ENCODE measurements at regions not wholly inside any gene's neighbourhood (a gene's known extent, or its start where the extent isn't known, plus 50 kb on each side); places are given as distances from the start of the nearest gene placed in this dataset.

GRCh38 chr18:73669297-73669696 lies 478.3 kb downstream of the FBXO15 start:
- H3K27ac ChIP-seq (ENCODE audit: low read depth in 2 of 2, low read length in 1 of 2) = no peak overlapping the region

GRCh38 chr18:73668051-73668450 lies 479.6 kb downstream of the FBXO15 start:
- H3K4me1 ChIP-seq (ENCODE audit: control insufficient read depth in 2 of 2, insufficient read depth in 2 of 2, low read length in 1 of 2) = no peaks in the 10 kb centered on the region
- no peaks in the 10 kb centered on the region for H3K9me3 ChIP-seq (ENCODE audit: control insufficient read depth in 2 of 2, insufficient read depth in 1 of 2, low read depth in 1 of 2, low read length in 1 of 2)
- no peak overlapping the region for H3K4me3 ChIP-seq (ENCODE audit: low read depth in 1 of 2, low read length in 2 of 2)
- H3K27ac ChIP-seq (ENCODE audit: low read depth in 2 of 2, low read length in 1 of 2) = no peak overlapping the region
- H3K36me3 ChIP-seq (ENCODE audit: control insufficient read depth in 2 of 2, insufficient read depth in 2 of 2, low read length in 1 of 2) = no peaks in the 10 kb centered on the region
- 45 to 62% methylated on average over 1 of the region's 1 CpG for WGBS, 2 donors
- no peaks in the 10 kb centered on the region for H3K27me3 ChIP-seq (ENCODE audit: control insufficient read depth in 1 of 2, insufficient read depth in 2 of 2, low read length in 2 of 2)

More at GRCh38 chr18:73669297-73669696, 478.3 kb downstream of the FBXO15 start:
- 39 to 42% methylated on average over 6 of the region's 6 CpGs for WGBS, 2 donors
- H3K4me1 ChIP-seq (ENCODE audit: control insufficient read depth in 2 of 2, insufficient read depth in 2 of 2, low read length in 1 of 2) = no peaks in the 10 kb centered on the region
- no peaks in the 10 kb centered on the region for H3K27me3 ChIP-seq (ENCODE audit: control insufficient read depth in 1 of 2, insufficient read depth in 2 of 2, low read length in 2 of 2)
- H3K9me3 ChIP-seq (ENCODE audit: control insufficient read depth in 2 of 2, insufficient read depth in 1 of 2, low read depth in 1 of 2, low read length in 1 of 2) = no peaks in the 10 kb centered on the region
- H3K4me3 ChIP-seq (ENCODE audit: low read depth in 1 of 2, low read length in 2 of 2) = no peak overlapping the region
- no peaks in the 10 kb centered on the region for H3K36me3 ChIP-seq (ENCODE audit: control insufficient read depth in 2 of 2, insufficient read depth in 2 of 2, low read length in 1 of 2)

- no peaks in the 10 kb centered on the region for H3K36me3 ChIP-seq (ENCODE audit: control insufficient read depth in 2 of 2, insufficient read depth in 2 of 2, low read length in 1 of 2)
- H3K9me3 ChIP-seq (ENCODE audit: control insufficient read depth in 2 of 2, insufficient read depth in 1 of 2, low read depth in 1 of 2, low read length in 1 of 2) = no peaks in the 10 kb centered on the region
- H3K27ac ChIP-seq (ENCODE audit: low read depth in 2 of 2, low read length in 1 of 2) = no peak overlapping the region
- H3K27me3 ChIP-seq (ENCODE audit: control insufficient read depth in 1 of 2, insufficient read depth in 2 of 2, low read length in 2 of 2) = no peaks in the 10 kb centered on the region
- no peaks in the 10 kb centered on the region for H3K4me1 ChIP-seq (ENCODE audit: control insufficient read depth in 2 of 2, insufficient read depth in 2 of 2, low read length in 1 of 2)
- H3K4me3 ChIP-seq (ENCODE audit: low read depth in 1 of 2, low read length in 2 of 2) = no peak overlapping the region
- WGBS, 2 donors = 81 to 87% methylated on average over 1 of the region's 1 CpG
Measured at GRCh38 chr18:73666772-73667171, 480.9 kb downstream of the FBXO15 start.

- no peak overlapping the region for H3K4me3 ChIP-seq (ENCODE audit: low read depth in 1 of 2, low read length in 2 of 2)
- H3K36me3 ChIP-seq (ENCODE audit: control insufficient read depth in 2 of 2, insufficient read depth in 2 of 2, low read length in 1 of 2) = no peaks in the 10 kb centered on the region
- H3K4me1 ChIP-seq (ENCODE audit: control insufficient read depth in 2 of 2, insufficient read depth in 2 of 2, low read length in 1 of 2) = no peaks in the 10 kb centered on the region
- H3K9me3 ChIP-seq (ENCODE audit: control insufficient read depth in 2 of 2, insufficient read depth in 1 of 2, low read depth in 1 of 2, low read length in 1 of 2) = no peaks in the 10 kb centered on the region
- WGBS, 2 donors = 93 to 95% methylated on average over 2 of the region's 2 CpGs
- no peaks in the 10 kb centered on the region for H3K27me3 ChIP-seq (ENCODE audit: control insufficient read depth in 1 of 2, insufficient read depth in 2 of 2, low read length in 2 of 2)
- no peak overlapping the region for H3K27ac ChIP-seq (ENCODE audit: low read depth in 2 of 2, low read length in 1 of 2)
Measured at GRCh38 chr18:73664896-73665295, 482.7 kb downstream of the FBXO15 start.

- Histone ChIP-seq H3K27me3 (ENCODE audit: control insufficient read depth in 1 of 2, insufficient read depth in 2 of 2, low read length in 2 of 2) (no peaks in the 10 kb centered on the region), H3K4me1 (ENCODE audit: control insufficient read depth in 2 of 2, insufficient read depth in 2 of 2, low read length in 1 of 2) (no peaks in the 10 kb centered on the region), H3K4me3 (ENCODE audit: low read depth in 1 of 2, low read length in 2 of 2) (no peak overlapping the region), H3K27ac (ENCODE audit: low read depth in 2 of 2, low read length in 1 of 2) (no peak overlapping the region), H3K36me3 (ENCODE audit: control insufficient read depth in 2 of 2, insufficient read depth in 2 of 2, low read length in 1 of 2) (no peaks in the 10 kb centered on the region), H3K9me3 (ENCODE audit: control insufficient read depth in 2 of 2, insufficient read depth in 1 of 2, low read depth in 1 of 2, low read length in 1 of 2) (no peaks in the 10 kb centered on the region)
- WGBS, 2 donors = 69 to 73% methylated on average over 2 of the region's 2 CpGs
Measured at GRCh38 chr18:73663581-73663980, 484.1 kb downstream of the FBXO15 start.

- Histone ChIP-seq H3K27me3 (ENCODE audit: control insufficient read depth in 1 of 2, insufficient read depth in 2 of 2, low read length in 2 of 2) (no peaks in the 10 kb centered on the region), H3K4me3 (ENCODE audit: low read depth in 1 of 2, low read length in 2 of 2) (no peak overlapping the region), H3K36me3 (ENCODE audit: control insufficient read depth in 2 of 2, insufficient read depth in 2 of 2, low read length in 1 of 2) (no peaks in the 10 kb centered on the region), H3K27ac (ENCODE audit: low read depth in 2 of 2, low read length in 1 of 2) (no peak overlapping the region), H3K9me3 (ENCODE audit: control insufficient read depth in 2 of 2, insufficient read depth in 1 of 2, low read depth in 1 of 2, low read length in 1 of 2) (no peaks in the 10 kb centered on the region), H3K4me1 (ENCODE audit: control insufficient read depth in 2 of 2, insufficient read depth in 2 of 2, low read length in 1 of 2) (no peaks in the 10 kb centered on the region)
- WGBS, 2 donors = 71% methylated on average over 4 of the region's 4 CpGs
Measured at GRCh38 chr18:73662421-73662820, 485.2 kb downstream of the FBXO15 start.

- no peak overlapping the region for H3K4me3 ChIP-seq (ENCODE audit: low read depth in 1 of 2, low read length in 2 of 2)
- 53 to 54% methylated on average over 5 of the region's 5 CpGs for WGBS, 2 donors
Measured at GRCh38 chr18:73660931-73661856, 486.4 kb downstream of the FBXO15 start.

GRCh38 chr18:73656691-73657090 lies 490.9 kb downstream of the FBXO15 start:
- no peaks in the 10 kb centered on the region for H3K36me3 ChIP-seq (ENCODE audit: control insufficient read depth in 2 of 2, insufficient read depth in 2 of 2, low read length in 1 of 2)
- no peak overlapping the region for H3K4me3 ChIP-seq (ENCODE audit: low read depth in 1 of 2, low read length in 2 of 2)
- H3K27me3 ChIP-seq (ENCODE audit: control insufficient read depth in 1 of 2, insufficient read depth in 2 of 2, low read length in 2 of 2) = no peaks in the 10 kb centered on the region
- H3K9me3 ChIP-seq (ENCODE audit: control insufficient read depth in 2 of 2, insufficient read depth in 1 of 2, low read depth in 1 of 2, low read length in 1 of 2) = no peaks in the 10 kb centered on the region
- H3K27ac ChIP-seq (ENCODE audit: low read depth in 2 of 2, low read length in 1 of 2) = no peak overlapping the region
- no peaks in the 10 kb centered on the region for H3K4me1 ChIP-seq (ENCODE audit: control insufficient read depth in 2 of 2, insufficient read depth in 2 of 2, low read length in 1 of 2)

More at GRCh38 chr18:73660931-73661856, 486.4 kb downstream of the FBXO15 start:
- no peaks in the 10 kb centered on the region for H3K9me3 ChIP-seq (ENCODE audit: control insufficient read depth in 2 of 2, insufficient read depth in 1 of 2, low read depth in 1 of 2, low read length in 1 of 2)
- H3K4me1 ChIP-seq (ENCODE audit: control insufficient read depth in 2 of 2, insufficient read depth in 2 of 2, low read length in 1 of 2) = no peaks in the 10 kb centered on the region
- no peaks in the 10 kb centered on the region for H3K27me3 ChIP-seq (ENCODE audit: control insufficient read depth in 1 of 2, insufficient read depth in 2 of 2, low read length in 2 of 2)
- no peaks in the 10 kb centered on the region for H3K36me3 ChIP-seq (ENCODE audit: control insufficient read depth in 2 of 2, insufficient read depth in 2 of 2, low read length in 1 of 2)
- H3K27ac ChIP-seq (ENCODE audit: low read depth in 2 of 2, low read length in 1 of 2) = no peak overlapping the region

GRCh38 chr18:73653827-73654226 lies 493.8 kb downstream of the FBXO15 start:
- H3K4me1 ChIP-seq (ENCODE audit: control insufficient read depth in 2 of 2, insufficient read depth in 2 of 2, low read length in 1 of 2) = no peaks in the 10 kb centered on the region
- 78 to 80% methylated on average over 4 of the region's 4 CpGs for WGBS, 2 donors
- H3K9me3 ChIP-seq (ENCODE audit: control insufficient read depth in 2 of 2, insufficient read depth in 1 of 2, low read depth in 1 of 2, low read length in 1 of 2) = no peaks in the 10 kb centered on the region
- H3K4me3 ChIP-seq (ENCODE audit: low read depth in 1 of 2, low read length in 2 of 2) = no peak overlapping the region
- no peaks in the 10 kb centered on the region for H3K27me3 ChIP-seq (ENCODE audit: control insufficient read depth in 1 of 2, insufficient read depth in 2 of 2, low read length in 2 of 2)
- no peak overlapping the region for H3K27ac ChIP-seq (ENCODE audit: low read depth in 2 of 2, low read length in 1 of 2)
- no peaks in the 10 kb centered on the region for H3K36me3 ChIP-seq (ENCODE audit: control insufficient read depth in 2 of 2, insufficient read depth in 2 of 2, low read length in 1 of 2)

- no peaks in the 10 kb centered on the region for H3K27me3 ChIP-seq (ENCODE audit: control insufficient read depth in 1 of 2, insufficient read depth in 2 of 2, low read length in 2 of 2)
- no peak overlapping the region for H3K4me3 ChIP-seq (ENCODE audit: low read depth in 1 of 2, low read length in 2 of 2)
- 59 to 61% methylated on average over 3 of the region's 3 CpGs for WGBS, 2 donors
- no peaks in the 10 kb centered on the region for H3K9me3 ChIP-seq (ENCODE audit: control insufficient read depth in 2 of 2, insufficient read depth in 1 of 2, low read depth in 1 of 2, low read length in 1 of 2)
- H3K36me3 ChIP-seq (ENCODE audit: control insufficient read depth in 2 of 2, insufficient read depth in 2 of 2, low read length in 1 of 2) = no peaks in the 10 kb centered on the region
- no peak overlapping the region for H3K27ac ChIP-seq (ENCODE audit: low read depth in 2 of 2, low read length in 1 of 2)
- H3K4me1 ChIP-seq (ENCODE audit: control insufficient read depth in 2 of 2, insufficient read depth in 2 of 2, low read length in 1 of 2) = no peaks in the 10 kb centered on the region
Measured at GRCh38 chr18:73653251-73653650, 494.4 kb downstream of the FBXO15 start.
